ENCODE measurements at regions not wholly inside any gene's neighbourhood (a gene's known extent, or its start where the extent isn't known, plus 50 kb on each side); places are given as distances from the start of the nearest gene placed in this dataset.

DNA sequence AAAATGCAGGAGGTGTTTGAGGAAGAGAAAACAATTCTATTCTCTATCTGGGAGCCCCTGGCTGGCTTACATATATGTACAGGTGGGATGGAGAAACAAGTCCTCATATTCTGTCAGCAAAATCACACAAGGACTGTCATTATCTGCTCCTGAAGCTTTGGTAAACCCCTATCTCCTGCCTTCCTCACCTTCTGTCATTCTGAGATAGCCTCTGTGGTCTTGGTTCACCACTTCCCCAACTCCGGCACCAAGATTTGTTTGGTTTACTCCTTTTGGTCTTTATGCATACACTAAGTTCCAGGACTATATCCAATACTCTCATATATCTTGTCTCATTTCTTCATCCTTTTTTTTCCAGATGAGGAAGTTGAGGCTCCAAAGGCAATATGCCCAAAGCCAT is 551.1 kb downstream of the PLPP3 start:
- TF ChIP-seq HMGXB4 (CRISPR knock-in tag; IDR thresholded peaks at IDR 0.05; ENCODE audit: borderline replicate concordance) (no peak), EHMT2 (IDR thresholded peaks at IDR 0.05; ENCODE audit: low read depth) (no peak), CTCF (IDR thresholded peaks at IDR 0.05) (no peak), FOSL2 (IDR thresholded peaks at IDR 0.05) (no peak), FOSL2 (CRISPR knock-in tag; IDR thresholded peaks at IDR 0.05) (no peak), EP300 (IDR thresholded peaks at IDR 0.05) (no peak), POLR2A (IDR thresholded peaks at IDR 0.05; ENCODE audit: low read length) (no peak)
- TF ChIP-seq, protein P1, sequence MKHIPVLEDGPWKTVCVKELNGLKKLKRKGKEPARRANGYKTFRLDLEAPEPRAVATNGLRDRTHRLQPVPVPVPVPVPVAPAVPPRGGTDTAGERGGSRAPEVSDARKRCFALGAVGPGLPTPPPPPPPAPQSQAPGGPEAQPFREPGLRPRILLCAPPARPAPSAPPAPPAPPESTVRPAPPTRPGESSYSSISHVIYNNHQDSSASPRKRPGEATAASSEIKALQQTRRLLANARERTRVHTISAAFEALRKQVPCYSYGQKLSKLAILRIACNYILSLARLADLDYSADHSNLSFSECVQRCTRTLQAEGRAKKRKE (CRISPR knock-in tag; IDR thresholded peaks at IDR 0.05; ENCODE audit: low read depth): no peak
- TF ChIP-seq, protein P2, sequence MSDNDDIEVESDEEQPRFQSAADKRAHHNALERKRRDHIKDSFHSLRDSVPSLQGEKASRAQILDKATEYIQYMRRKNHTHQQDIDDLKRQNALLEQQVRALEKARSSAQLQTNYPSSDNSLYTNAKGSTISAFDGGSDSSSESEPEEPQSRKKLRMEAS (IDR thresholded peaks at IDR 0.05): no peak
